ENCODE measurements at regions not wholly inside any gene's neighbourhood (a gene's known extent, or its start where the extent isn't known, plus 50 kb on each side); places are given as distances from the start of the nearest gene placed in this dataset.

GRCh38 chr5:173430394-173430793, 102.2 kb upstream of the STC2 start:
- peaks cover 14% of the 10 kb centered on the region for H3K27me3 Mint-ChIP-seq (ENCODE audit: insufficient read depth)
- no peaks in the 10 kb centered on the region for H3K36me3 ChIP-seq (ENCODE audit: control insufficient read depth, insufficient read depth, low read length)
- H3K4me3 Mint-ChIP-seq: no peak overlapping the region
- no peaks in the 10 kb centered on the region for H3K27me3 ChIP-seq (ENCODE audit: control insufficient read depth, insufficient read depth, low read length, poor library complexity, severe bottlenecking)
- H3K27ac ChIP-seq (ENCODE audit: low read depth, low read length): no peak overlapping the region
- no peaks in the 10 kb centered on the region for H3K4me1 Mint-ChIP-seq
- no peak overlapping the region for H3K27ac Mint-ChIP-seq
- no peaks in the 10 kb centered on the region for H3K9me3 Mint-ChIP-seq
- H3K36me3 Mint-ChIP-seq (ENCODE audit: low read depth): no peaks in the 10 kb centered on the region
- H3K4me1 ChIP-seq (ENCODE audit: control insufficient read depth, insufficient read depth, low read length): no peaks in the 10 kb centered on the region
- DNase-seq: no peak
- no peak overlapping the region for H3K9ac ChIP-seq (ENCODE audit: extremely low read depth, low read length, poor library complexity, severe bottlenecking)
- no peak for TF ChIP-seq CTCF (conservative IDR thresholded peaks at IDR 0.05)
- WGBS, 2 experiments (ENCODE audit: insufficient coverage in 1 of 2, insufficient read length in 1 of 2): 94 to 100% methylated on average over 1 of the region's 2 CpGs
- no peaks in the 10 kb centered on the region for H3K9me3 ChIP-seq (ENCODE audit: control insufficient read depth, low read length)
- H3K4me3 ChIP-seq (ENCODE audit: low read length): no peak overlapping the region

- TF ChIP-seq CTCF (conservative IDR thresholded peaks at IDR 0.05): no peak
- Mint-ChIP-seq H3K4me1 (no peaks in the 10 kb centered on the region), H3K27ac (no peak overlapping the region), H3K36me3 (ENCODE audit: low read depth) (no peaks in the 10 kb centered on the region), H3K9me3 (no peaks in the 10 kb centered on the region), H3K4me3 (no peak overlapping the region), H3K27me3 (ENCODE audit: insufficient read depth) (peaks cover 12% of the 10 kb centered on the region)
- H3K4me1 ChIP-seq (ENCODE audit: control insufficient read depth, insufficient read depth, low read length): no peaks in the 10 kb centered on the region
- no peak overlapping the region for H3K27ac ChIP-seq (ENCODE audit: low read depth, low read length)
- H3K4me3 ChIP-seq (ENCODE audit: low read length): no peak overlapping the region
- 76 to 86% methylated on average over 3 of the region's 3 CpGs for WGBS, 2 experiments (ENCODE audit: insufficient coverage in 1 of 2, insufficient read length in 1 of 2)
- DNase-seq: no peak
- peaks cover 4% of the 10 kb centered on the region for H3K27me3 ChIP-seq (ENCODE audit: control insufficient read depth, insufficient read depth, low read length, poor library complexity, severe bottlenecking)
- H3K9ac ChIP-seq (ENCODE audit: extremely low read depth, low read length, poor library complexity, severe bottlenecking): no peak overlapping the region
- H3K36me3 ChIP-seq (ENCODE audit: control insufficient read depth, insufficient read depth, low read length): no peaks in the 10 kb centered on the region
- no peaks in the 10 kb centered on the region for H3K9me3 ChIP-seq (ENCODE audit: control insufficient read depth, low read length)
These were observed 101.4 kb upstream of the STC2 start for GRCh38 chr5:173429489-173430150.

- TF ChIP-seq CTCF (conservative IDR thresholded peaks at IDR 0.05): no peak
- peak; percentile 12 for DNase-seq
- H3K4me3 ChIP-seq (ENCODE audit: low read length): no peak overlapping the region
- H3K36me3 Mint-ChIP-seq (ENCODE audit: low read depth): no peaks in the 10 kb centered on the region
- WGBS, 2 experiments (ENCODE audit: insufficient coverage in 1 of 2, insufficient read length in 1 of 2): 94 to 98% methylated on average over 6 to 7 of the region's 7 CpGs
- H3K4me3 Mint-ChIP-seq: no peak overlapping the region
- H3K9me3 Mint-ChIP-seq: peaks cover 8% of the 10 kb centered on the region
- no peaks in the 10 kb centered on the region for H3K4me1 ChIP-seq (ENCODE audit: control insufficient read depth, insufficient read depth, low read length)
- H3K36me3 ChIP-seq (ENCODE audit: control insufficient read depth, insufficient read depth, low read length): no peaks in the 10 kb centered on the region
- peaks cover 11% of the 10 kb centered on the region for H3K27me3 Mint-ChIP-seq (ENCODE audit: insufficient read depth)
- no peaks in the 10 kb centered on the region for H3K9me3 ChIP-seq (ENCODE audit: control insufficient read depth, low read length)
- H3K27ac Mint-ChIP-seq: no peak overlapping the region
- H3K9ac ChIP-seq (ENCODE audit: extremely low read depth, low read length, poor library complexity, severe bottlenecking): no peak overlapping the region
- H3K4me1 Mint-ChIP-seq: no peaks in the 10 kb centered on the region
- peaks cover 5% of the 10 kb centered on the region for H3K27me3 ChIP-seq (ENCODE audit: control insufficient read depth, insufficient read depth, low read length, poor library complexity, severe bottlenecking)
- no peak overlapping the region for H3K27ac ChIP-seq (ENCODE audit: low read depth, low read length)
These were observed 95.4 kb upstream of the STC2 start for GRCh38 chr5:173423452-173424117.
